NOMO-1 (cell line): ENCODE measurements at regions not wholly inside any gene's neighbourhood (a gene's known extent, or its start where the extent isn't known, plus 50 kb on each side); places are given as distances from the start of the nearest gene placed in this dataset.
"Not testable (repeated sequence)": the region's sequence is repeated elsewhere in the genome, so short reads cannot be mapped to it uniquely, and the experiment has no call there.

Experiments
- DNase-seq, 2 experiments: peaks; one replicate each; lab custom pipeline; 2025; ENCODE audit not compliant: unreplicated experiment in 2 of 2; lab: John Stamatoyannopoulos, UW

- no peak for DNase-seq
These were observed 258.8 kb upstream of the NUDT12 start for GRCh38 chr5:103821361-103821760.

GRCh38 chr5:103808464-103809106 lies 246.0 kb upstream of the NUDT12 start:
- peak; percentile 28 to 45 for DNase-seq

- no peak for DNase-seq
These were observed 242.1 kb upstream of the NUDT12 start for GRCh38 chr5:103804711-103805110.

GRCh38 chr5:103801681-103802080 lies 239.1 kb upstream of the NUDT12 start:
- no peak for DNase-seq

- no peak for DNase-seq
These were observed 238.3 kb upstream of the NUDT12 start for GRCh38 chr5:103800741-103801495.

GRCh38 chr5:103793595-103794182 lies 231.1 kb upstream of the NUDT12 start:
- no peak for DNase-seq

- no peak for DNase-seq
These were observed 223.0 kb upstream of the NUDT12 start for GRCh38 chr5:103785569-103785968.

- no peak for DNase-seq
These were observed 221.1 kb upstream of the NUDT12 start for GRCh38 chr5:103783669-103784068.

- no peak for DNase-seq
These were observed 218.2 kb upstream of the NUDT12 start for GRCh38 chr5:103780794-103781193.

- no peak for DNase-seq
These were observed 212.1 kb upstream of the NUDT12 start for GRCh38 chr5:103774721-103775120.

- DNase-seq = no peak
These were observed 209.7 kb upstream of the NUDT12 start for GRCh38 chr5:103772248-103772647.

GRCh38 chr5:103764403-103764802 lies 201.8 kb upstream of the NUDT12 start:
- DNase-seq = no peak

GRCh38 chr5:103758996-103759395 lies 196.4 kb upstream of the NUDT12 start:
- DNase-seq = no peak

GRCh38 chr5:103755974-103756373 lies 193.4 kb upstream of the NUDT12 start:
- no peak for DNase-seq

GRCh38 chr5:103745353-103746065 lies 182.9 kb upstream of the NUDT12 start:
- no peak for DNase-seq

GRCh38 chr5:103744159-103744558 lies 181.6 kb upstream of the NUDT12 start:
- no peak for DNase-seq

- DNase-seq = no peak
These were observed 180.8 kb upstream of the NUDT12 start for GRCh38 chr5:103743421-103743820.

- no peak for DNase-seq
These were observed 179.4 kb upstream of the NUDT12 start for GRCh38 chr5:103741984-103742383.

- not testable (repeated sequence) for DNase-seq
These were observed 173.8 kb upstream of the NUDT12 start for GRCh38 chr5:103736343-103736742.

- no peak for DNase-seq
These were observed 161.7 kb upstream of the NUDT12 start for GRCh38 chr5:103724271-103724670.

- DNase-seq = no peak
These were observed 158.6 kb upstream of the NUDT12 start for GRCh38 chr5:103721183-103721582.
